HFF-Myc (cell line): ENCODE measurements at regions not wholly inside any gene's neighbourhood (a gene's known extent, or its start where the extent isn't known, plus 50 kb on each side); places are given as distances from the start of the nearest gene placed in this dataset.

Experiments used
- DNase-seq: peaks from one replicate; pipeline ENCODE4 v3.0.0-alpha.2; 2011; ENCODE audit warnings: low read depth; ENCODE audit errors: extremely low read depth
- H3K4me3 ChIP-seq: replicated peaks from 2 replicates; pipeline ENCODE4 v1.5.1; 2011; ENCODE audit warnings: low read depth, mild to moderate bottlenecking, control low read depth, low read length
- CTCF ChIP-seq: IDR thresholded peaks from 2 replicates; pipeline ENCODE4 v1.5.1; 2012; ENCODE audit warnings: mild to moderate bottlenecking, low read depth, low read length, control low read depth; ENCODE audit errors: missing control alignments

- no peak for TF ChIP-seq CTCF
- no peak overlapping the region for H3K4me3 ChIP-seq
- no peak for DNase-seq
Observed at GRCh38 chr4:145427991-145428390, 53.7 kb upstream of the SMAD1 start.

GRCh38 chr4:145427221-145427620, 54.4 kb upstream of the SMAD1 start:
- no peak for TF ChIP-seq CTCF
- no peak overlapping the region for H3K4me3 ChIP-seq
- no peak for DNase-seq

GRCh38 chr4:145423017-145423708, 58.5 kb upstream of the SMAD1 start:
- no peak for TF ChIP-seq CTCF
- no peak overlapping the region for H3K4me3 ChIP-seq
- DNase-seq = no peak

GRCh38 chr4:145420595-145421214, 60.9 kb upstream of the SMAD1 start:
- no peak overlapping the region for H3K4me3 ChIP-seq
- no peak for DNase-seq
- no peak for TF ChIP-seq CTCF

- DNase-seq = no peak
- H3K4me3 ChIP-seq = no peak overlapping the region
- TF ChIP-seq CTCF = no peak
Observed at GRCh38 chr4:145418739-145419138, 62.9 kb upstream of the SMAD1 start.

- H3K4me3 ChIP-seq = no peak overlapping the region
- DNase-seq = no peak
- no peak for TF ChIP-seq CTCF
Observed at GRCh38 chr4:145417348-145418130, 64.1 kb upstream of the SMAD1 start.
